GM06990 (cell line): ENCODE measurements at regions not wholly inside any gene's neighbourhood (a gene's known extent, or its start where the extent isn't known, plus 50 kb on each side); places are given as distances from the start of the nearest gene placed in this dataset.

Experiments
- DNase-seq: peaks from one replicate; pipeline ENCODE4 v3.0.0-alpha.2; 2011; ENCODE audit not compliant: insufficient read length; ENCODE audit errors: extremely low read depth
- H3K27me3 ChIP-seq: replicated peaks from 2 replicates; pipeline ENCODE4 v1.6.0; 2011; ENCODE audit warnings: low read length; ENCODE audit not compliant: control insufficient read depth, insufficient read depth
- H3K36me3 ChIP-seq: 2 replicates; pipeline ENCODE4 v1.5.1; 2011; ENCODE audit warnings: low read length; ENCODE audit not compliant: control insufficient read depth, insufficient read depth
- H3K4me3 ChIP-seq: replicated peaks from 2 replicates; pipeline ENCODE4 v1.5.1; 2011; ENCODE audit warnings: low read depth, mild to moderate bottlenecking, control low read depth, low read length
- TF ChIP-seq, protein P1 (sequence below): IDR thresholded peaks from 2 replicates; pipeline ENCODE4 v1.5.1; 2011; ENCODE audit warnings: low read length, control low read depth, mild to moderate bottlenecking, inconsistent platforms; ENCODE audit not compliant: insufficient read depth, poor library complexity, severe bottlenecking

DNA sequence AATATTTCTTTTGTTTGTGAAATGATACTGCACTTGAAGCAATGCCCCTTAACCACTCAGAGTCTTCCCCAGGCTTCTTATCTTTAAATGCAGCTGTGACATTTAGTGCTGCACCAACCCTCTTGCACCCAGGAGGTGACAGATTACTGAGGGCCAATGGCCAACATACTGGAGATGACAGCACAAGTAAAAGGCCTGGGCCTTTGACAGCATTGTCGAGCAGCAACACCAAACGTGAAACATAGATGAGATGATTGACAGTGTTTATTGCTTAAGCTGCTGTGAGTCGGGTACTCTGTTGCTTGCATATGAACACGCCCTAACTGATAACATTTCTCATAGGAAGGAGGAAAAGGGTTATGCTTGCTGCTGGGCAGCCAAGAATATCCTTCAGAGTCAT is 80.3 kb downstream of the THNSL2 start:
- Histone ChIP-seq H3K27me3 (peaks cover 1% of the 10 kb centered on the region; the same call in 1 of the 2 replicates), H3K36me3 (no peaks in the 10 kb centered on the region), H3K4me3 (no peak overlapping the region)
- TF ChIP-seq, protein P1, sequence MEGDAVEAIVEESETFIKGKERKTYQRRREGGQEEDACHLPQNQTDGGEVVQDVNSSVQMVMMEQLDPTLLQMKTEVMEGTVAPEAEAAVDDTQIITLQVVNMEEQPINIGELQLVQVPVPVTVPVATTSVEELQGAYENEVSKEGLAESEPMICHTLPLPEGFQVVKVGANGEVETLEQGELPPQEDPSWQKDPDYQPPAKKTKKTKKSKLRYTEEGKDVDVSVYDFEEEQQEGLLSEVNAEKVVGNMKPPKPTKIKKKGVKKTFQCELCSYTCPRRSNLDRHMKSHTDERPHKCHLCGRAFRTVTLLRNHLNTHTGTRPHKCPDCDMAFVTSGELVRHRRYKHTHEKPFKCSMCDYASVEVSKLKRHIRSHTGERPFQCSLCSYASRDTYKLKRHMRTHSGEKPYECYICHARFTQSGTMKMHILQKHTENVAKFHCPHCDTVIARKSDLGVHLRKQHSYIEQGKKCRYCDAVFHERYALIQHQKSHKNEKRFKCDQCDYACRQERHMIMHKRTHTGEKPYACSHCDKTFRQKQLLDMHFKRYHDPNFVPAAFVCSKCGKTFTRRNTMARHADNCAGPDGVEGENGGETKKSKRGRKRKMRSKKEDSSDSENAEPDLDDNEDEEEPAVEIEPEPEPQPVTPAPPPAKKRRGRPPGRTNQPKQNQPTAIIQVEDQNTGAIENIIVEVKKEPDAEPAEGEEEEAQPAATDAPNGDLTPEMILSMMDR, result no peak
- no peak for DNase-seq

- Histone ChIP-seq H3K27me3 (peaks cover 1% of the 10 kb centered on the region; the same call in 1 of the 2 replicates), H3K4me3 (no peak overlapping the region), H3K36me3 (no peaks in the 10 kb centered on the region)
- TF ChIP-seq, protein P1, result no peak
- DNase-seq, result no peak
Measured at GRCh38 chr2:88248280-88248828, 78.2 kb downstream of the THNSL2 start.

DNA sequence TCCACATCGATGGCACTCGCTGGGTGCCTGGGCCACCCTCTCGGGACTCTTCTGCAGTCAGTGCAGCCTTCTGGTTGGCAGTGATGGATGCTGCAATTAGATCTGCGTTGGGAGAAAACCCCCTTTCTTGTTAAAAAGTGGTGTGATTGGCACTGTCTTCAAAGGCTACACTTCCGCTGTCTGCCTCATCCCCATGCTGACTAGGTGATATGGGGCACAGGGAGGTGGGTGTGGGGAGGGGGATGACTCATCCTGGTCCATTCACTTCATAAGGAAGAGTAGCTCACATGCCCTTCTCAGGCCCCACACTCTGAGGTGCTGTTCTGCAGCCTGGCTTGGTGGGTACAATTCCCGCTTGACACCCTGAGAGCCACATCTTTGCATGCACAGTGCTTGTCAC is 77.4 kb downstream of the THNSL2 start:
- TF ChIP-seq, protein P1, result no peak
- Histone ChIP-seq H3K4me3 (no peak overlapping the region), H3K36me3 (no peaks in the 10 kb centered on the region), H3K27me3 (peaks cover 1% of the 10 kb centered on the region; the same call in 1 of the 2 replicates)
- DNase-seq, result no peak

- Histone ChIP-seq H3K36me3 (no peaks in the 10 kb centered on the region), H3K4me3 (no peak overlapping the region), H3K27me3 (no peaks in the 10 kb centered on the region; the same call in 1 of the 2 replicates)
- TF ChIP-seq, protein P1, result no peak
- no peak for DNase-seq
Measured at GRCh38 chr2:88245109-88245508, 75.0 kb downstream of the THNSL2 start.

GRCh38 chr2:88239781-88240180 is 69.6 kb downstream of the THNSL2 start:
- TF ChIP-seq, protein P1, result no peak
- Histone ChIP-seq H3K36me3 (no peaks in the 10 kb centered on the region), H3K4me3 (no peak overlapping the region), H3K27me3 (no peaks in the 10 kb centered on the region)
- no peak for DNase-seq

DNA sequence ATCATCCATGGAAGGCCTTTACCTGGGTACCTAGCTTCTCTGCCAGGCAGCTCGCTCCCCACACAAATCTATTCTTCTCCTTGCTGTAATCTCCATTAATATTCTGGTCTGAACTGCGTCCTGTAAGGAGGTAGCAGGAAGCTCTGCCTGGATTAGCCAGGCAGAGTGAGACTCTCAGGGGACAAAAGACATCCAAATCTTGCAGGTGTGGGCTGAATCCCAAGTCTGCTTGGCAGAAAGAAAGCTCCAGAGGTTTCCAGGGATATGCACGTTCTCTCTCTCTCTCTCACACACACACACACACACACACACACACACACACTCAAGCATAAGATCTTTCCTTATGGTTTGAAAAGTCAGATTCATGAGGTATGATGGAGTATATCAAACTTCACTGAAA is 66.5 kb downstream of the THNSL2 start:
- no peaks in the 10 kb centered on the region for H3K36me3 ChIP-seq
- TF ChIP-seq, protein P1, result no peak
- no peak for DNase-seq
- H3K4me3 ChIP-seq, result no peak overlapping the region
- no peaks in the 10 kb centered on the region for H3K27me3 ChIP-seq
